VCaP (cell line): ENCODE measurements at regions not wholly inside any gene's neighbourhood (a gene's known extent, or its start where the extent isn't known, plus 50 kb on each side); places are given as distances from the start of the nearest gene placed in this dataset.

Experiments
- H3K27ac ChIP-seq: fragments of 450-650 bp; 2 replicates; pipeline ENCODE4 v1.5.1; 2017
- TF ChIP-seq, protein P1 (sequence below): fragments of 450-650 bp; conservative IDR thresholded peaks from 2 replicates; pipeline ENCODE4 v1.5.1; 2017; ENCODE audit warnings: mild to moderate bottlenecking, moderate library complexity

DNA sequence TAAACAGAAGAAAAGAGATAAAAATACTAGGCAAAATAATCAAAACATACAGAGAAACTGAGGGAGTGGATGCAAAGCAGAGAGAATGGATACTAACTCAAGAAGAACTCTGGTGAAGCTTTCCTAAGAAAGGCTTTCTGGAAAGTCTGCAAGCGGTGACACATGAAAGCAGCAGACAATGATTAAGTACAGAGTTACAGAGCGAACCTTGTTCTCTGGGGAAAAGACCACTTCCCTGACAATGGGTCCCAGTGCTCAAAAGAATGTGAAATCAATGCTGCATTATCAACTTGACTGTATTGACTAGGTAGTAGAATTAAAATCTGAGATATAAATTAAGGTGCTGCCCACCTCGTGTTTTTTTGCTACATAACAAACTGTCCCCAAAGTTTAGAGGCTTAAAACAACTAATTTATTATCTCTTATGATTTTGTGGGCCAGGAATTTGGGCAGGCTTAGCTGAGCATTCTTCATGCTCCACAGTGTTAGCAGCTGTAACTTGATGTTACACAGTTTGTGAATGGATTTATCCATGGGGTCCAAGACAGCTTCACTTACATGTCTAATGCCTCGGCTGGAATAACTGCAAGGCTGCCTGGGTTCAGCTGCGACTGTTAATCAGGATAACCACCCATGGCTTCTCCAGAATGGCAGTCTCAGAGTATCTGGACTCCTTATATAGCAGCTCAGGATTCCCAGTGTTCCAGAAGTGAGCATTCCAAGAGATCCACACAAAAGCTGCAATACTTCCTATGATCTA, 106.9 kb upstream of the INPP4B start:
- H3K27ac ChIP-seq: no peak overlapping the region
- TF ChIP-seq, protein P1, sequence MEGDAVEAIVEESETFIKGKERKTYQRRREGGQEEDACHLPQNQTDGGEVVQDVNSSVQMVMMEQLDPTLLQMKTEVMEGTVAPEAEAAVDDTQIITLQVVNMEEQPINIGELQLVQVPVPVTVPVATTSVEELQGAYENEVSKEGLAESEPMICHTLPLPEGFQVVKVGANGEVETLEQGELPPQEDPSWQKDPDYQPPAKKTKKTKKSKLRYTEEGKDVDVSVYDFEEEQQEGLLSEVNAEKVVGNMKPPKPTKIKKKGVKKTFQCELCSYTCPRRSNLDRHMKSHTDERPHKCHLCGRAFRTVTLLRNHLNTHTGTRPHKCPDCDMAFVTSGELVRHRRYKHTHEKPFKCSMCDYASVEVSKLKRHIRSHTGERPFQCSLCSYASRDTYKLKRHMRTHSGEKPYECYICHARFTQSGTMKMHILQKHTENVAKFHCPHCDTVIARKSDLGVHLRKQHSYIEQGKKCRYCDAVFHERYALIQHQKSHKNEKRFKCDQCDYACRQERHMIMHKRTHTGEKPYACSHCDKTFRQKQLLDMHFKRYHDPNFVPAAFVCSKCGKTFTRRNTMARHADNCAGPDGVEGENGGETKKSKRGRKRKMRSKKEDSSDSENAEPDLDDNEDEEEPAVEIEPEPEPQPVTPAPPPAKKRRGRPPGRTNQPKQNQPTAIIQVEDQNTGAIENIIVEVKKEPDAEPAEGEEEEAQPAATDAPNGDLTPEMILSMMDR: no peak

- H3K27ac ChIP-seq: no peak overlapping the region
- TF ChIP-seq, protein P1: no peak
These were observed 108.3 kb upstream of the INPP4B start for GRCh38 chr4:142954415-142954814.

GRCh38 chr4:142955501-142955900, 109.4 kb upstream of the INPP4B start:
- no peak overlapping the region for H3K27ac ChIP-seq
- TF ChIP-seq, protein P1: no peak

DNA sequence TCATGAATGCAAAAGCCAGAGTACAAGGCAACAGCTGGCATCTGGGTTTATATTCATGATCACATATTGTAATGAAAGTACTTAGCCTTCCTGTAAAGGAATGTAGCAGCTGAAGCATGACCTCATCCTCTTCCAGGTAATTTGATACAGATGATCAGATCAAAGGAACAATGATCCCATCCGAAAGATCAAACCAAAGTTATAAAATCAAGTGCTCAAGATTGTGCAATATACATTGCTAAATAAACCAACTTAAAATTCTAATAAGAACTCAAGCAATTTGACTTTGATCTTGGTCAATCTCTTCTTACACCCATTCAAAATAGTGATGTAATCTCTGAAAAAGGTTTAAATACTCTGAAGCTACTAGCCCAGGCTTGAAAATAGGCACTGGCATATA, 113.1 kb upstream of the INPP4B start:
- H3K27ac ChIP-seq: no peak overlapping the region
- TF ChIP-seq, protein P1: no peak

GRCh38 chr4:142960126-142960525, 114.0 kb upstream of the INPP4B start:
- TF ChIP-seq, protein P1: no peak
- H3K27ac ChIP-seq: no peak overlapping the region

- H3K27ac ChIP-seq: no peak overlapping the region
- TF ChIP-seq, protein P1: no peak
These were observed 115.0 kb upstream of the INPP4B start for GRCh38 chr4:142960867-142961644.

DNA sequence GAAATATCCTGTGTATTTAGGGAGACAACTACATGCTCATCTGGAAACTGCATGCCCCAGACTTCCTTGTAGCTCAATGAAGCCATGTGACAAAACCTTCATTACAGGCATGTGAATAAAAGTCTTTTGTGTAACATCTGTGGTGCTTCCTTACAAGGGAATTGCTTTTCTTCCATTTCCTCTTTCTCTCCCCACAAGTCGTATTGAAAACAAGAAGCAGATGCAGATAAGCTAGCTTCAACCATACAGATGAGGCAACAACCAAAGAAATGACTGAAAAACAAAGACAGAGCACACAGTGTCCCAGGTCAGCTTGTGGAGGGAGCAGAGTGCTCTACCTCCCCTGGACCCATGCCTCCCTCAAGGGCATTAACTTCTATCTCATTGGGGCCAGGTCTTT, 115.8 kb upstream of the INPP4B start:
- TF ChIP-seq, protein P1: no peak
- H3K27ac ChIP-seq: no peak overlapping the region
